H54 (cell line): ENCODE measurements at regions not wholly inside any gene's neighbourhood (a gene's known extent, or its start where the extent isn't known, plus 50 kb on each side); places are given as distances from the start of the nearest gene placed in this dataset.

ENCODE experiments used
- DNase-seq: peaks from one replicate; pipeline ENCODE4 v3.0.0; 2011; ENCODE audit warnings: low spot score, mixed read lengths; ENCODE audit not compliant: insufficient read length
- FAIRE-seq: peaks from 3 replicates; lab custom pipeline; 2011; peaks lifted over from hg19 to GRCh38; lab: Jason Lieb, UNC
- POLR2A ChIP-seq: IDR thresholded peaks from 2 replicates; pipeline ENCODE4 v1.6.1; 2011; ENCODE audit warnings: low read depth, mild to moderate bottlenecking, low read length

DNA sequence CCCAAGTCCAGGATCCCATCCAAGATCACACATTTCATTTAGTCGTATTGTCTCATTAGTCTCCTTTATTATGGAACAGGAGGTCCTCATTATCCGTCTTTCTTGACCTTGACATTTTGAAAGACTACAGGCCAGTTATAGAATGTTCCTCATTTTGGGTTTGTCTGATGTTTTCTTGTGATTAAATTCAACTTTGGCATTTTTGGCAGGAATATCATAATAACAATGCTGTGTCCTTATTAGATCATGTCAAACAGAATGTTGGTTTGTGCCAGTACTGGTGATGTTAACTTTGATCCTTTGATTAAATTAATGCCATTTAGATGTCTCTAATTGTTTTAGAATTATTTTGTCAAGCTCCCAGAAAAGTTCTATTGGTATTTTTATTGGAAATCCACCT, 106.5 kb upstream of the FRY start:
- TF ChIP-seq POLR2A = no peak
- FAIRE-seq (no peak), DNase-seq (no peak)

DNA sequence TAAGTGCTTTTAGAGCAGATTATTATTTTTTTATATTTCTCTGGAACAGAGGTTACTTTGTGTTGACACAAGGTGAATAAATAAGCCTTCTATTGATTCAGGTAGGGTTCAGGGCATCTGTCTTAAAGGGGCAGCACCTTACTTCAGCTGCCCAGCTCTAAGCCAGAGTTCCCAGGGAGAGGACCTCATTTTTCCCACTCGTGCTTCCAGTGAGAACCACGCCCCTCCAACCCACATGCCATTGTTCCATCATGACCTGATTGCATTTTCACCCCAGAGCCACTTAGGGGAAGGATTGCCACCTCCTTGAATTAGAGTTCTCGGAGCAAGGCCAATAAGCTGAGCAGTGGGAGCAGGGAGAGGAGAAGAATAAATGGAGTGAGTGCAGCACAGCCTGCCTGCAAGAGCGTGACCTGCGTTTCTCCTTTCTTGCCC, 104.3 kb upstream of the FRY start:
- DNase-seq (no peak), FAIRE-seq (no peak)
- no peak for TF ChIP-seq POLR2A

DNA sequence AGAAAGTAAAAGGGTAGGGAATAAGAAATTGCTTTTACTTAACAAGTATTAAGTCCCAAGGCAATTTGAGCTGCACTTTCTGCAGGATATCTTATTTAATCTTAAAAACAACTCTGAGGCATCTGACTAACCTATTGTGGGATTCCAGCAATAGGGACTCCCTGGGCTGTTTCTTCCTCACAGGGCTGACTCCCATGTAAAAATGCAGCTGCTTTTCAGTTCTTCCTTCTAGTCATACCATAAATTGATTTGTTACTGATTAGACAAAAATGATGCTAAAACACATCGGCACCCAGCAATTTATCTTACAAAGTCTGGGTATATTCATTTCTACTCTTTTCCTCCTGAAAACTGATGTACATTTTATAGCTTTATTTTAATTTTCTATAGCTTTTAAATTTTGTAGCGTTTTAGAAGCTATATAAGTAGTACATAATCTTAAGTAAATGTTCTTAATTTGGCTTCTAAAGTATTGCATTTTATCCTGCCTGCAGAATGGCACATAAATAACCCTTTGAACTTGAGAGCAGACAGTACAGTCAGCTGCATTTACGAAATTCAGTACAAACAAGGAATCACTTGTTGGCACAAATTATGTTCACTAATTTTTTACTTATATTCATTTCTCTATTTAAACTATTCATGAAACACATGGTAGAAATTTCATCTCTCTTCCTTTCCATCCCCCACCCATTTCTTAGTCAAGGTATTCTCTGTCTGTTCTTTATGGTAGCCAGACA, 102.4 kb upstream of the FRY start:
- DNase-seq (no peak), FAIRE-seq (no peak)
- TF ChIP-seq POLR2A = no peak

DNA sequence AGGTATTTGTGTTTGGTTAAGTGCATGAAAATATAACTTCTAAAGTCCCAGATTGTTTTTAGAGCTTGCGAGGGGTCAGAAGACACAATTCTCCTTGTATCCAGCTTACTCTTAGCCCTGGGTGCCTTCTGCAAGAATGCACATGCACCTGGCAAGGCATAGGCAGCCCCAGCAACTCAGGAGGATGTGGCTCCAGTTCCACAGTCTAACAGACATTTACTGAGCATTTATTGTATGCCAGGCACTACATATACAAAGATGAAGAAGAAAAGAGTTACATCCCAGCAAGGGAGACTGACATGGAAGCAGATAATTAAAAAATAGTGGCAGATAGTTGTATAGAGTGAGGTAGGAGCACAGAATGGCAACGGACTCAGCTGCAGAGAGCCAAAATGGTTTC, 101.1 kb upstream of the FRY start:
- no peak for DNase-seq
- FAIRE-seq = no peak
- no peak for TF ChIP-seq POLR2A

DNA sequence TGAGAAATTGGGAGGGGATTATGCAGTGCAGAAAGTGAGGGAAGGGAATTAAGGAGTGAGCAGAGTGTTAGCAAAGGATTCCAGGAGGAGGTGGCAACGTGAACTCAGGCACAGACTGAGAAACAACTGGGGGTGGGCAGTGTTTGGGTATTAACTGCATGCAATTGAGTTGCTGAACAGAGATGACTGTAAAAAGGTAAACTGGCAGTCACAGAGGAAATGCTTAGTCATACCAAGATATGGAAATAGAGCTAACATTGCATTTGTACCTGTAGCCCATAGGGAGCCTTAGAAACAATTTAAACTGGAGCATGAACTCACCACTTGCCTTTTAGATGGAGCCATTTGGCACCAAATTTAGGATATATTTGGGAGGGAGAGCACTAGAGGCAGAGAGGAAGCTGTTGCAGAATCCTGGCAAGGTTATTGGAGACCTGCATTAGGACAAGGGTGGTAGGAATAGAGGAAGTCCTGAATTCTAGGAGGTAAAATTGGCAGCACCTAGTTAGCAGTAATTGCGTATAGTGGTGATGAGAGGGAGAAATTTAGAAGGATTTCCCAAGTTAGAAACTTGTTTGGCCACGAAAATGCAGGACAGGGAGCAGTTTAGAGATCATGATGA, 100.6 kb upstream of the FRY start:
- FAIRE-seq = no peak
- TF ChIP-seq POLR2A = no peak
- DNase-seq = no peak

DNA sequence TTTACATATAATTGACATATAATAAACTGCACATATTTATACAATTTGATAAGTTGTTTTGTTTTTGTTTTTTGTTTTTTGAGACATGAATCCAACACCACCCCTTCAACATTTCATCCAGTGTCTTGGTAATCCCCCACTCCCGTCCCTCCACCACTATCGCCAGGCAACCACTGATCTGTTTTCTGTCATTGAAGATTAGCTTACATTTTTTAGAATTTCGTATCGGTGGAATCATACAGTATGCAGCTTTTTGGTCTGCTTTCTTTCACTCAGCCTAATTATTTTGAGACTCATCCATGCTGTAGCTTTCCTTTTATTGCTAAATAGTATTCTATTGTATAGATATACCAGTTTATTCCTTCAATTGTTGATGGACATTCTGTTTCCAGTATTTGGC, 94.1 kb upstream of the FRY start:
- DNase-seq = no peak
- TF ChIP-seq POLR2A = no peak
- FAIRE-seq = no peak

DNA sequence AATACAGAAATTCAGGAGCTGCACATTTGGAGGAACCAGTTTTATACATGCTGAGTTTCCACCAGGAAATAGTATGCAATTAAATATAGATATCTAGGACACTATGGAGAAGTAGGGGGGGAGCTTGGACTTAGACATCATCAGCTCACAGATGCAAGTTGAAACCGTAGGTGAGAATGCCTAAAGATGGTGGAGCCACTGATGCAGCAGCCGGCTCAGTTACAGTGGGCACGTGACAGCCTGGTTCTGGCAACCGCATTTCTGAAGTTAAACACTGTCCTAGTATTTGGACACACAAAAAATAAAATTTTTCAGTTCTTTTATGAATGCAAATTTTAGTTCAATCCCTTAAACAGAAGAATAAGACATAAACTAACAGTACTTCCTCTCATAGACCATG, 91.5 kb upstream of the FRY start:
- DNase-seq (no peak), FAIRE-seq (no peak)
- TF ChIP-seq POLR2A = no peak

DNA sequence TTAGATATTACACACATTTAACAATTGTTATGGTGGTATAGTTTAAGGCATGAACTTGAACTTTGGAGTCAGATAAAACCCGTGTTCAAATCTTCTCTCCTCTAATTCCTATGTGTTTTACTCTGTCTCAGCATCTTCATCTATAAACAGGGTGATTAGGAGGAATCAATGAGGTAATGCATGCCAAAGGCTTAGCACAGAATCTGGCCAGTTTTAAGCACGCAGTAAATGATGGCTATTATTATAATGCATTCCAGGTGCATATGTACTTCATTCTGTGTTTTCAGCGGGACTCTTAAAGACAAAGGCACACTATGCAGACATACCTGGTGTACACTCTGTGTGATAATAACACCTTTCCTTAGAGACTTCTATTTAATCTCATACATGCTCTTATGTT, 88.0 kb upstream of the FRY start:
- FAIRE-seq (no peak), DNase-seq (no peak)
- no peak for TF ChIP-seq POLR2A

DNA sequence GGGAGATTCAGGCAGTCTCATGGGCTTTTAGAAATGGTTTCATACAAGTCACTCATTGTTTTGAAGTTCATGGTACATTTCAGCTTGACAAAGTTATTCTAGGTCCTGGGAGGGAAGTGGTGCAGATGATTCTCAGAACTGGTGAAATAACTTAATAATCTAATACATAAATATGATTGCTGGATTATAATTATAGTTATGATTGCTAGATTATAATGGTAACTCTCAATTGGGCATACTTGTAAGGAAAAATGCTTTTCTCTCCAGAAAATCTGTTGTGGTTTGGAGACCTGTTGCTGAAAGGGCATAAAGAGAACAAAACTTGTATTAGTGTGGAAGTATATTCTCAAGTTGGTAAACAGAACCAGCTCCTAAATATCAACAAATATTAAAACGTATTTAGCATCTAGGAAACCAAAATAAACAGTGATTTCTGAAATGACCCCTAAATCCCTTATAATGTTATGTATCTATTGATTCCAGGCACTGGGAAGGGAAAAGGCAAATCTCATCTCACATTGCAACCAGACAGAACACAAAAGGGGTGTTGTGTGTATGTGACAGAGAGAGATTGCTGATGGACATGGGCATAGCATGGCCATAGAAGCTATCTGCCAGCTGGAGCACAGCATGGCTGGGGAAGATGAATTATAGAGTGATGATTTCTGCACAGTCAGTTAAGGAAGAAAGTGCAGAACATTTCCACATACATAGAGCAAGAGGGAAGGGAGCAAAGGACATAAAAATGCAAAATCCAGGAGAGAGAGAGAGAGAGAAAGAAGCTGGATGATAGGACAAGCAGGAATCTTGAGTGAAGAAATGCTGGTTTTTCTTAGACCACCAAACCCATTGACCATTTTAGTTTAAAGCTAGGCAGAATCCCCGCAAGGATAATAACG, 87.1 kb upstream of the FRY start:
- no peak for FAIRE-seq
- TF ChIP-seq POLR2A = no peak
- DNase-seq = no peak

DNA sequence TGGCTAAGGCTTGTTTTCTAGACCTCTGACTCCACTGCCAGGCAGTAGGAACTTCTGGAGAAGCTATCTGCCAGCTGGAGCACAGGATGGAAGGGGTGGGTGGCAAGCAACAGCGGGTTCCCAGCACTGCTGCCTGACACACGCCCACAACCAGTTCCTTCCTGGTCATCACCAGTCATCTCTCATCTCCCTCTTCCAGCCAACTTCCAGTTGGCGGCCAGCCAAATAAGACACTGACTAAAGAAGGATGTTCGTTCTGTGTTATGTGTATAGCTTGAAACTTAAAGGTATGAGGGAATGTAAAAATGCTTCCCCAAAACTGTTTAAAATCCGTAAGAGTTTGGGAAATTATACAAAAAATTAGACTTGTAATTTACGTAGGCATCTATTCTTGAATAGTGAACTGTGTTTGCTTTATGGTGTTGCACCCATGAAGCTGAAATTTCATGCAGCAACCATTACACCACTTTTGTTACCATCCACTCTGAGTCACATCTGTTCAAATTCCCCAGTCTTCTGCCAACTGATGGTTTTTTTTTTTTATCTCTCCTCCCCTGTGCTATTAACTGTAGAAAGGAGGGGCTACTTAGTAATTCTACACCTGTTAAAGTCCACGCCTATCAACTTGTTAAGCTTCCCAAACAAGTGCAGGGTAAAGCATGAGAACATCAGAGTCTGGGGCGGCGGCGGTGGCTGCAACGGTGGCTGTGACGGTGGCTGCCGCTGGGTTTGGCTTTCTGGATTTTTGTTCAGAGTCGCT, 86.2 kb upstream of the FRY start:
- TF ChIP-seq POLR2A = no peak
- FAIRE-seq (no peak), DNase-seq (no peak)

DNA sequence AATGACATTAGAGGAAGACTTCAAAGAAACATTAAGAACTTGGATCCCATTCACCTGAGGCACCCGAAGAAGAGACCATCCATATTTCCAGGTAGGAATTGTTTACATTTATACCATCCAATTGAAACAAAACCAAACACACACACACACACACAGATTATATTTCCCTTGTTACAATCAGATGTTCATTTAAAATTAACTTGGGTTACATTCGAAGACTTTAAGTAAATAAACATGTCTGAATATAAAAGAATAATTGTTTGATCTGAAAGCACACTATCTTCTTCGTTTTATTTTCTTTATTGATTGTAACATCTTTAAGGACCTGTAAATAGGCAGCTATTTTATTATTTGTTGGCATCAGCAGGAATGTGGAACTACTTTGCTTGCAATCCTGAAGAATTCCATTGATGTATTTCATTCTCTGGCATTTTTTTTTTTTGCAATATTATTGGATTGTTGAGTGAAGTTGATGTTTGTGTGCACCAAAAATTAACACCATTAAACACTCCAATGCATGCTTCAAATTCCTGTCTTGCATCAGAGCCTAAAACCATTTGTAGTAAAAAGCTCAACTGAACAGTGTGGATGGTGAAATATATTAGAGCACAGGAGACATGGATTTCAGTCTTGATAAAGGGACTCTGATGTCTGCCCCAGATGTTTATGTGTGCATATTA, 85.3 kb upstream of the FRY start:
- FAIRE-seq (no peak), DNase-seq (no peak)
- TF ChIP-seq POLR2A = no peak

DNA sequence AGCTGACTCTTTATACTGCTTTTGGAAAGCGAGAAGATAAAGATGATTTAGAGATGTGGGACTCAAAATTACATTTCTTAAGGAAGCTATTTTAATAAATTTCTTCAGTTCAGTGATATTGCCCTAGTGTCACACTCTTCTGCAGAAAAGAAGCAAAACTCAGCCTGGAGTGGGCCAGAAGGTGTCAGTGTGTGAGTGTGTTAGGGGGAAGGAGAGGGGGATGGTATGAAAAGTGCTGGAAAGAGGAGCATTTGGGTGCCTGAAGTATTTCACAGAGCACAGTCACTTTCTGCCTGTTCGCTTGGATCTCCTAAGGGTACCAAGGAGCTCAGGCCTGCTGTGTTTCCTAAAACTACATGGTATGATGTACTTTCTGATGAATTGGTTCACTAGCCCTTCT, 84.5 kb upstream of the FRY start:
- no peak for TF ChIP-seq POLR2A
- FAIRE-seq = no peak
- no peak for DNase-seq

DNA sequence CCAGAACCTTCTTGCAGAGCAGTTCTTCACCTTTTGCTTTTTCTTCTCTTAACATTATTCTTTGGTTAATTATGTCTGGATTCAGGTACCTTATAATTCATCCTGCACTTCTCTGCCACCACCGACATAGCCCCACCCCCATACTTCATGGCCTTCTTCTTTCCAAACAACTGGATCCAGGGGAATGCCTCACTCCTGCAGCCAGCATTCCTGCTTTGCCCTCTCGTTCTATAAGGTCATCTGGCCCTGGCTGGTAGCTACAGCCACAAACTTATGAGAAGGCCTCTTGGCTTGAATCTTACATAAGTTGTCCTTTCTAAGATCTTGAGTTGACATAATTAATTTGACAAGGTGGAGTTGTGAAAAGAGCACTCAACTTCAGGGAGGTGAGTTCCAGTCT, 84.1 kb upstream of the FRY start:
- FAIRE-seq (no peak), DNase-seq (no peak)
- no peak for TF ChIP-seq POLR2A
